Neural cell (in vitro differentiated cells): ENCODE measurements at regions not wholly inside any gene's neighbourhood (a gene's known extent, or its start where the extent isn't known, plus 50 kb on each side); places are given as distances from the start of the nearest gene placed in this dataset.

Experiments
- EZH2 ChIP-seq: fragments of 200-600, 300-800 bp; shearing (Covaris generic), sonication (generic); IDR thresholded peaks from 2 replicates; pipeline ENCODE4 v1.6.1; 2014; ENCODE audit warnings: antibody characterized with exemption, low read length, borderline replicate concordance, mild to moderate bottlenecking; ENCODE audit not compliant: insufficient read depth, poor library complexity, severe bottlenecking
- POLR2AphosphoS5 ChIP-seq: IDR thresholded peaks from 2 replicates; pipeline ENCODE4 v1.6.1; 2012
- RAD21 ChIP-seq: fragments of 450-650 bp; conservative IDR thresholded peaks from 2 replicates; pipeline ENCODE4 v1.6.1; 2014; ENCODE audit warnings: antibody characterized with exemption, mild to moderate bottlenecking, moderate library complexity
- SMC3 ChIP-seq: fragments of 450-650 bp; conservative IDR thresholded peaks from 2 replicates; pipeline ENCODE4 v1.6.1; 2014; ENCODE audit warnings: antibody characterized with exemption, mild to moderate bottlenecking, moderate library complexity; ENCODE audit not compliant: poor library complexity
- TAF1 ChIP-seq: IDR thresholded peaks from 2 replicates; pipeline ENCODE4 v1.6.1; 2012; ENCODE audit warnings: low read depth
- TF ChIP-seq, protein P1 (sequence below): fragments of 450-650 bp; IDR thresholded peaks from 2 replicates; pipeline ENCODE4 v1.5.1; 2014; ENCODE audit warnings: antibody characterized with exemption, mild to moderate bottlenecking, moderate library complexity; ENCODE audit not compliant: poor library complexity, severe bottlenecking

DNA sequence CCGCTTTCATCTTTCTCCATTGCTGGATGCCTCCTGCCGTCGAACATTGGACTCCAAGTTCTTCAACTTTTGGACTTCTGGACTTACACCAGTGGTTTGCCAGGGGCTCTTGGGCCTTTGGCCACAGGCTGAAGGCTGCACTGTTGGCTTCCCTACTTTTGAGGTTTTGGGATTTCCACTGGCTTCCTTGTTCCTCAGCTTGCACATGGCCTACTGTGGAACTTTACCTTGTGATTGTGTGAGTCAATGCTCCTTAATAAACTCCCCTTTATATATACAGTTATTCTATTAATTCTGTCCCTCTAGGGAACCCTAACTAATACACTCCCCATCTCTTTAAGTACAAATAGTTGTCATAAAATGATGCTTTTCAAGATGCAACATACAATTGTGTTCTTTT lies 595.3 kb downstream of the ARAP2 start:
- TF ChIP-seq, protein P1, sequence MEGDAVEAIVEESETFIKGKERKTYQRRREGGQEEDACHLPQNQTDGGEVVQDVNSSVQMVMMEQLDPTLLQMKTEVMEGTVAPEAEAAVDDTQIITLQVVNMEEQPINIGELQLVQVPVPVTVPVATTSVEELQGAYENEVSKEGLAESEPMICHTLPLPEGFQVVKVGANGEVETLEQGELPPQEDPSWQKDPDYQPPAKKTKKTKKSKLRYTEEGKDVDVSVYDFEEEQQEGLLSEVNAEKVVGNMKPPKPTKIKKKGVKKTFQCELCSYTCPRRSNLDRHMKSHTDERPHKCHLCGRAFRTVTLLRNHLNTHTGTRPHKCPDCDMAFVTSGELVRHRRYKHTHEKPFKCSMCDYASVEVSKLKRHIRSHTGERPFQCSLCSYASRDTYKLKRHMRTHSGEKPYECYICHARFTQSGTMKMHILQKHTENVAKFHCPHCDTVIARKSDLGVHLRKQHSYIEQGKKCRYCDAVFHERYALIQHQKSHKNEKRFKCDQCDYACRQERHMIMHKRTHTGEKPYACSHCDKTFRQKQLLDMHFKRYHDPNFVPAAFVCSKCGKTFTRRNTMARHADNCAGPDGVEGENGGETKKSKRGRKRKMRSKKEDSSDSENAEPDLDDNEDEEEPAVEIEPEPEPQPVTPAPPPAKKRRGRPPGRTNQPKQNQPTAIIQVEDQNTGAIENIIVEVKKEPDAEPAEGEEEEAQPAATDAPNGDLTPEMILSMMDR: no peak
- TF ChIP-seq EZH2 (no peak), TAF1 (no peak), SMC3 (no peak), POLR2AphosphoS5 (no peak), RAD21 (no peak)
